ENCODE measurements at regions not wholly inside any gene's neighbourhood (a gene's known extent, or its start where the extent isn't known, plus 50 kb on each side); places are given as distances from the start of the nearest gene placed in this dataset.

- no peak for TF ChIP-seq CTCF (IDR thresholded peaks at IDR 0.05)
- TF ChIP-seq POLR2A (IDR thresholded peaks at IDR 0.05), result no peak
- no peak for TF ChIP-seq EP300 (IDR thresholded peaks at IDR 0.05)
Observed at GRCh38 chr1:173113015-173113741, 62.4 kb upstream of the TNFSF18 start.
